Transverse colon (tissue), 3 donors: ENCODE measurements at regions not wholly inside any gene's neighbourhood (a gene's known extent, or its start where the extent isn't known, plus 50 kb on each side); places are given as distances from the start of the nearest gene placed in this dataset.

ENCODE experiments used
- POLR2A ChIP-seq: fragments of 450-650 bp; IDR thresholded peaks from one replicate; pipeline ENCODE4 v1.6.1; 2016; ENCODE audit warnings: antibody characterized with exemption, mild to moderate bottlenecking, moderate library complexity
- POLR2AphosphoS5 ChIP-seq, 3 donors: sonication (generic); formaldehyde crosslinking; IDR thresholded peaks; one replicate each; pipeline ENCODE4 v1.6.1; 2016; ENCODE audit warnings: antibody characterized with exemption in 3 of 3

DNA sequence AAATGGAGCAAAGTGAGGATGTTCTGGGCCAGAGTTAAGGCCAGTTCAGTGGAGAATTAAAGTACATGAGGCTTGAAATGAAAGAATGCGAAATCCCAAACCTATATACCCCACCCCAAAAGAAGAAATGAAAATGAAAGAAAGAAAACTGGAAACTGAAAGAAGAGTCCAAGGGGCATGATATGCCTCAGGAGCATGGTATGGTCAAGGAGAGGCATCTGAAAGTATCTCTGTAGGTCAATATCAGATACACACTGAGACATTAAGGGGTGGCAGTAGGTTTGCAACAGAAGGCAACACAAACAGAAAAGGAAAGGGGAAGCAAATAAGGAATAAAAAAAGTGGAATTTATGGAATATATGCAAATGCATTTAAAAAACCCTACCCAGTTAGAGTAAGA, 166.5 kb downstream of the COG6 start:
- TF ChIP-seq POLR2A (no peak), POLR2AphosphoS5 (IDR thresholded peaks at IDR 0.05) (no peak)
